ENCODE measurements at regions not wholly inside any gene's neighbourhood (a gene's known extent, or its start where the extent isn't known, plus 50 kb on each side); places are given as distances from the start of the nearest gene placed in this dataset.

- DNase-seq (ENCODE audit: low read depth): no peak
Observed at GRCh38 chr14:38848243-38848935, 254.6 kb downstream of the SEC23A start.

- DNase-seq (ENCODE audit: low read depth): no peak
Observed at GRCh38 chr14:38847161-38847560, 255.9 kb downstream of the SEC23A start.

- DNase-seq (ENCODE audit: low read depth): no peak
Observed at GRCh38 chr14:38839694-38840365, 263.2 kb downstream of the SEC23A start.

- DNase-seq (ENCODE audit: low read depth): no peak
Observed at GRCh38 chr14:38838979-38839323, 264.1 kb downstream of the SEC23A start.

GRCh38 chr14:38838049-38838978 is 264.7 kb downstream of the SEC23A start:
- no peak for DNase-seq (ENCODE audit: low read depth)

- DNase-seq (ENCODE audit: low read depth): no peak
Observed at GRCh38 chr14:38837343-38838048, 265.5 kb downstream of the SEC23A start.

GRCh38 chr14:38836539-38836938 is 266.5 kb downstream of the SEC23A start:
- DNase-seq (ENCODE audit: low read depth): no peak

- no peak for DNase-seq (ENCODE audit: low read depth)
Observed at GRCh38 chr14:38835874-38836273, 267.2 kb downstream of the SEC23A start.

GRCh38 chr14:38828183-38828827 is 274.7 kb downstream of the SEC23A start:
- no peak for DNase-seq (ENCODE audit: low read depth)

- no peak for DNase-seq (ENCODE audit: low read depth)
Observed at GRCh38 chr14:38824706-38825105, 278.3 kb downstream of the SEC23A start.

- no peak for DNase-seq (ENCODE audit: low read depth)
Observed at GRCh38 chr14:38818555-38818954, 284.5 kb downstream of the SEC23A start.

GRCh38 chr14:38808734-38809455 is 294.1 kb downstream of the SEC23A start:
- no peak for DNase-seq (ENCODE audit: low read depth)

GRCh38 chr14:38799671-38800070 is 303.4 kb downstream of the SEC23A start:
- no peak for DNase-seq (ENCODE audit: low read depth)

GRCh38 chr14:38794677-38795076 is 308.4 kb downstream of the SEC23A start:
- DNase-seq (ENCODE audit: low read depth): no peak

- DNase-seq (ENCODE audit: low read depth): no peak
Observed at GRCh38 chr14:38791862-38792261, 311.2 kb downstream of the SEC23A start.

- DNase-seq (ENCODE audit: low read depth): no peak
Observed at GRCh38 chr14:38790916-38791315, 312.1 kb downstream of the SEC23A start.

- no peak for DNase-seq (ENCODE audit: low read depth)
Observed at GRCh38 chr14:38789805-38790204, 313.2 kb downstream of the SEC23A start.

GRCh38 chr14:38788060-38788459 is 315.0 kb downstream of the SEC23A start:
- DNase-seq (ENCODE audit: low read depth): no peak

GRCh38 chr14:38786921-38787320 is 316.1 kb downstream of the SEC23A start:
- DNase-seq (ENCODE audit: low read depth): no peak

- no peak for DNase-seq (ENCODE audit: low read depth)
Observed at GRCh38 chr14:38777401-38777800, 325.6 kb downstream of the SEC23A start.

- no peak for DNase-seq (ENCODE audit: low read depth)
Observed at GRCh38 chr14:38775986-38776385, 327.0 kb downstream of the SEC23A start.
